NT2/D1 (cell line): ENCODE measurements at regions not wholly inside any gene's neighbourhood (a gene's known extent, or its start where the extent isn't known, plus 50 kb on each side); places are given as distances from the start of the nearest gene placed in this dataset.

ENCODE experiments used
- SUZ12 ChIP-seq: IDR thresholded peaks from 2 replicates; pipeline ENCODE4 v1.6.1; 2011; ENCODE audit not compliant: insufficient read length, insufficient read depth; ENCODE audit errors: extremely low read depth
- ZNF274 ChIP-seq: IDR thresholded peaks from 2 replicates; pipeline ENCODE4 v1.6.1; 2011; ENCODE audit warnings: mild to moderate bottlenecking, low read depth, low read length

- TF ChIP-seq SUZ12 (no peak), ZNF274 (no peak)
Measured at GRCh38 chr9:79489261-79490000, 82.3 kb upstream of the TLE4 start.
